Fibroblast of lung (primary cell): ENCODE measurements at regions not wholly inside any gene's neighbourhood (a gene's known extent, or its start where the extent isn't known, plus 50 kb on each side); places are given as distances from the start of the nearest gene placed in this dataset.

Experiments
- CTCF ChIP-seq, 2 donors: IDR thresholded peaks in 1 of 2; conservative IDR thresholded peaks in 1 of 2; 1 replicate in 1 of 2; 2 replicates in 1 of 2; pipeline ENCODE4 v1.5.1; 2011 to 2012; ENCODE audit warnings: low read length in 2 of 2, control low read depth in 1 of 2, inconsistent platforms in 1 of 2, low read depth in 1 of 2, mild to moderate bottlenecking in 1 of 2
- EZH2 ChIP-seq: IDR thresholded peaks from 2 replicates; pipeline ENCODE4 v1.5.1; 2012; ENCODE audit warnings: low read length, control low read depth, mild to moderate bottlenecking; ENCODE audit errors: missing control alignments

GRCh38 chr12:111181143-111181726, 187.7 kb downstream of the PHETA1 start:
- TF ChIP-seq EZH2 (no peak), CTCF (conservative IDR thresholded peaks at IDR 0.05 in 1 of 2, IDR thresholded peaks at IDR 0.05 in 1 of 2; ENCODE audit: low read depth in 1 of 2, low read length in 2 of 2) (no peak)
